ENCODE measurements at regions not wholly inside any gene's neighbourhood (a gene's known extent, or its start where the extent isn't known, plus 50 kb on each side); places are given as distances from the start of the nearest gene placed in this dataset.

DNA sequence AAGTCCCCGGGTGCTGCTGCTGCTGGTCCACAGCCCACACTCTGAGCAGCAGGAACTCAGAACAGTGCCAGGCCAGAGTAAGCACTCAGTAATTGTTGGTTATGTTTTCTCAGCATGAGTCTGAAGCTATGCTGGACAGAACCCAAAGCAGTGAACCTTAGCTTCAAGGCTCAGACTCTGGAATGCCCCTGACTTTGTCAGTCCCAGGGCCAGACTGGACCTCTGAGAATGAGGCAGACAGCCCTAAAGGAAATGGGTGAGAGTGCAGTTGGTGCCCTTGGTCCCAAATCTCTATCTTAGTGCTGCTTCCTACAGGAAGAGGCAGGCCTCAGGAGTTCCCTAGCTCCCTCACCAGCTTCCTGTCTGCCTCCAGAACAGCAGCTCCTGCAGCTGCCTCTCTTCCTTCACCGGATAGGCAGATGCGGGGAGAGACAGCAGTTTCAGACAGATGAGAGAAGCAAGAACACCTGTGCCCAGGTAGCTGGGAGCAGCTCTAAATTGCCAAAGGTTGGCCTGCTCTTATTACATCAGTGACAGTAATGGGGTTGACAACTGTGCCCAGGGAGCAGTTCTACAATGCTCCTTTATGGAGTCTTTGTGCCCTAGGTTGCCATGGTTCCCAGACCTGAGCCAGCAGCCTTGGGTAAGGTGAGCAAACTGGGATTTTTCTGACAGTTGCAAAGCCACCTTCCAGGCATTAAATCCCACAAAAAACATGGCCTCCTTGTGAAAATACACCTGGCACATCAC, 82.2 kb upstream of the CXCL14 start:
- DNase-seq (ENCODE audit: low read depth, low spot score): no peak
- POLR2A ChIA-PET: no interaction called here
- CTCF ChIA-PET: no interaction called here
- no peak overlapping the region for H3K4me3 ChIP-seq (ENCODE audit: low read depth, low read length)
- no peak for TF ChIP-seq CTCF (IDR thresholded peaks at IDR 0.05; ENCODE audit: insufficient read depth, low read length, missing control alignments)

GRCh38 chr5:135657536-135658305, 78.9 kb upstream of the CXCL14 start:
- H3K4me3 ChIP-seq (ENCODE audit: low read depth, low read length): no peak overlapping the region
- no peak for TF ChIP-seq CTCF (IDR thresholded peaks at IDR 0.05; ENCODE audit: insufficient read depth, low read length, missing control alignments)
- CTCF ChIA-PET: interaction anchor here (1.2 kb wide), 1 partner anchor 97 kb away, joined by 3 read pairs; no protein-coding TSS in a partner anchor
- no peak for DNase-seq (ENCODE audit: low read depth, low spot score)
- POLR2A ChIA-PET: no interaction called here

DNA sequence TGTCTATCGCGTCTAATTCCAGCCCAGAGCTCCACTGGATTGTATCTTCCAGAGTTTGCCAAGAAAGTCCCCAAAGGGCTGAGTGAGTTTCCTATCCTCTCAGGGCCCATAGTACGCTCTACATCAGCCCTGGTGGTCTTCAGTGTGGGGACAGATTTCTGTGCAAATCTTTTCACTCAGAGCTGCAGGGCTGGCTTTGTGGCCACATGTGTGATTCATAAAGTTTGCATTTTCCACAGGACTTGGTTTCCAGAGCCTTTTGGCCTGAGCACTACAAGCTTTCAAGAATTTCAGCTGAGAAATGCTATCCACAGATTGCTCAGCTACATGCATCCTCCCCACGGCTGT, 76.7 kb upstream of the CXCL14 start:
- no peak for DNase-seq (ENCODE audit: low read depth, low spot score)
- no peak for TF ChIP-seq CTCF (IDR thresholded peaks at IDR 0.05; ENCODE audit: insufficient read depth, low read length, missing control alignments)
- CTCF ChIA-PET: no interaction called here
- POLR2A ChIA-PET: no interaction called here
- H3K4me3 ChIP-seq (ENCODE audit: low read depth, low read length): no peak overlapping the region

DNA sequence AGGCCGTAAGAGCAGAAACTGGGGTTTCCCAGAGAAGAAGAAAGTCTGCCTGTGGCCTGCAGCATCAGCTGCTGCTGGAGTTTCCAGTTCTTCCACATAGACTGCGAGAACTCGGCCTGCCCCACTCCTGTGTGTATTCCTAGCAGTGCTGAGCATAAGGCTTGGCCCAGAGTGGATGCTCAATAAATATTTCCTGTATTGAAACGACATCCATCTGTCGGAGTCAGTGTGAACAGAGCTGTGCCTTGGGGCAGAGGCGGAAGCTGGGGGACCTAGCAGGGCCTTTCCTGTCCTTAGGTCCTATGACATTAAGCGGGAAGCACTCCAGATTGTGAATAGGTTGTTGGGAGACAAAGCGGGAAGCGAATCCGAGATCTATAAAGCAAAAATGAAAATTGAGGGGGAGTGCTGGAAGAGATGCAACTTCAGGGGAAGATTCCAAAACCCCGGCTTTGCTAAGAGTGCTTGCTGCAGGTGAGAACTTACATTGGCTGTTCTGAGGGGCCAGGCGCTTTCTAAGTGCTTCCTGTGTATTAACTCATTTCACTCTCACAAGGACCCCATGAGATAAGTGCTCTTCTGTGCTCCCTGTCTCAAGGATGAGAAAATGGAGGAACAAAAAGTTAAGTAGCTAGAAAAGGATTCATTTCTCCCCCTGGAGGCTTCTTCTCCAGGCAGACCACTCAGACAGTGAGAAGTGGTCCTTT, 76.1 kb upstream of the CXCL14 start:
- TF ChIP-seq CTCF (IDR thresholded peaks at IDR 0.05; ENCODE audit: insufficient read depth, low read length, missing control alignments): no peak
- DNase-seq (ENCODE audit: low read depth, low spot score): no peak
- H3K4me3 ChIP-seq (ENCODE audit: low read depth, low read length): no peak overlapping the region
- ChIA-PET POLR2A (no interaction called here), CTCF (interaction anchor here (0.8 kb wide), 1 partner anchor 95 kb away, joined by 3 read pairs; no protein-coding TSS in a partner anchor)

DNA sequence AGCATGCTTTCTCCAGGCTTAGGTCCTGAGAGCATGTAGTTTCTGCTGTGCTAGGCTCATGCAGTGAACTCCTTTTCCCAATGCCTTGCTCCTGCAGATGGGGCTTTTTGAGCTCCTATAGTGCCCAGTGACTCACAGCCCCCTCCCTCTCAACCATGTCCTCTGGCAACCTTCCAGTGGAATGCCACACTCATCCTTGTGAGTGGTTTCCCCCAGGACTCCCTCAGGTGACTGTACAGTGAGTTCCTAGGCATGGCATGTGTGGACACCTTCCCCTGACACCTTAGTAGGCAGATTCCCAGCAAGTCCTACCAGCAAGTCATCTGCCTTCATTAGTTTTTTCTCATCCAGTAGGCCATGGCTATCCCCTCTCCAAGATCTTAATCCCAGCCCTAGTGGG, 72.4 kb upstream of the CXCL14 start:
- H3K4me3 ChIP-seq (ENCODE audit: low read depth, low read length): no peak overlapping the region
- CTCF ChIA-PET: no interaction called here
- TF ChIP-seq CTCF (IDR thresholded peaks at IDR 0.05; ENCODE audit: insufficient read depth, low read length, missing control alignments): no peak
- POLR2A ChIA-PET: no interaction called here
- no peak for DNase-seq (ENCODE audit: low read depth, low spot score)

DNA sequence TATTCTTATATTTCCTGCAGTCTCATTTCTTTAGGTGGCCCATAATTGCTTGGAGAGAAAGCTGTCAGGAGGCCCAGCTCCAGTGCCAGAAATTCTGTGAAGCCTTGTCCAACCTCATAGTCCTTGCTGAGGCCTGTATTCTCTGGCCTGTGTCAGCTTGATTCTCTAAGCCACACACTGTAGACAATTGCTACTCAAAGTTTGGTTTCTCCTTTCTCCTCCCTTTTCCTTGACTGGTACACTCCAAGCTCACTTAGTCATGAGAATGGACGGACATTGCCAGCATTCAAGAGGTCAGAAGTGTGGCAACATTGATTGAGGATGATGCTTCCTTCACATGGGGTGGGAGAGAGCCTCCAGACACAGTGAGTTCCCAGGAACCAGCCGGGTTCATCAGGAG, 71.3 kb upstream of the CXCL14 start:
- TF ChIP-seq CTCF (IDR thresholded peaks at IDR 0.05; ENCODE audit: insufficient read depth, low read length, missing control alignments): no peak
- DNase-seq (ENCODE audit: low read depth, low spot score): no peak
- POLR2A ChIA-PET: no interaction called here
- H3K4me3 ChIP-seq (ENCODE audit: low read depth, low read length): no peak overlapping the region
- CTCF ChIA-PET: no interaction called here
